ENCODE measurements at regions not wholly inside any gene's neighbourhood (a gene's known extent, or its start where the extent isn't known, plus 50 kb on each side); places are given as distances from the start of the nearest gene placed in this dataset.

GRCh38 chr6:93580446-93580845 is 161.1 kb upstream of the EPHA7 start:
- TF ChIP-seq CTCF (optimal IDR thresholded peaks at IDR 0.05 in 1 of 3, IDR thresholded peaks at IDR 0.05 in 1 of 3, conservative IDR thresholded peaks at IDR 0.05 in 1 of 3; ENCODE audit: extremely low read depth in 1 of 3, insufficient read depth in 2 of 3, low read length in 3 of 3), result no peak
- no peak for TF ChIP-seq EZH2 (IDR thresholded peaks at IDR 0.05; ENCODE audit: low read length)
